Mammary epithelial cell (primary cell): ENCODE measurements at regions not wholly inside any gene's neighbourhood (a gene's known extent, or its start where the extent isn't known, plus 50 kb on each side); places are given as distances from the start of the nearest gene placed in this dataset.

Source experiments
- CTCF ChIP-seq, 2 donors: IDR thresholded peaks in 1 of 2; conservative IDR thresholded peaks in 1 of 2; 2 replicates each; pipeline ENCODE4 v1.5.1; 2011 to 2012; ENCODE audit warnings: inconsistent platforms in 2 of 2, low read length in 2 of 2, mild to moderate bottlenecking in 2 of 2, control low read depth in 1 of 2, low read depth in 1 of 2; ENCODE audit not compliant: insufficient read depth in 1 of 2; ENCODE audit errors: extremely low read depth in 1 of 2
- EZH2 ChIP-seq: IDR thresholded peaks from 2 replicates; pipeline ENCODE4 v1.6.1; 2012; ENCODE audit warnings: low read length, inconsistent platforms, borderline replicate concordance

GRCh38 chr10:42981358-42982236 lies 95.3 kb upstream of the RET start:
- no peak for TF ChIP-seq CTCF (conservative IDR thresholded peaks at IDR 0.05 in 1 of 2, IDR thresholded peaks at IDR 0.05 in 1 of 2; ENCODE audit: extremely low read depth in 1 of 2, insufficient read depth in 1 of 2, low read depth in 1 of 2, low read length in 2 of 2)
- no peak for TF ChIP-seq EZH2
